GM21786 (cell line): ENCODE measurements at regions not wholly inside any gene's neighbourhood (a gene's known extent, or its start where the extent isn't known, plus 50 kb on each side); places are given as distances from the start of the nearest gene placed in this dataset.
A peak's percentile ranks its signal among the peaks of the same experiment; 100 is the strongest.

ENCODE experiments used
- ATAC-seq: cut with Tn5 transposase; IDR thresholded peaks from one replicate; pipeline ENCODE4 v1.9.1; 2021; ENCODE audit not compliant: unreplicated experiment

- no peak for ATAC-seq
Observed at GRCh38 chr2:156165742-156166141, 166.8 kb downstream of the NR4A2 start.

DNA sequence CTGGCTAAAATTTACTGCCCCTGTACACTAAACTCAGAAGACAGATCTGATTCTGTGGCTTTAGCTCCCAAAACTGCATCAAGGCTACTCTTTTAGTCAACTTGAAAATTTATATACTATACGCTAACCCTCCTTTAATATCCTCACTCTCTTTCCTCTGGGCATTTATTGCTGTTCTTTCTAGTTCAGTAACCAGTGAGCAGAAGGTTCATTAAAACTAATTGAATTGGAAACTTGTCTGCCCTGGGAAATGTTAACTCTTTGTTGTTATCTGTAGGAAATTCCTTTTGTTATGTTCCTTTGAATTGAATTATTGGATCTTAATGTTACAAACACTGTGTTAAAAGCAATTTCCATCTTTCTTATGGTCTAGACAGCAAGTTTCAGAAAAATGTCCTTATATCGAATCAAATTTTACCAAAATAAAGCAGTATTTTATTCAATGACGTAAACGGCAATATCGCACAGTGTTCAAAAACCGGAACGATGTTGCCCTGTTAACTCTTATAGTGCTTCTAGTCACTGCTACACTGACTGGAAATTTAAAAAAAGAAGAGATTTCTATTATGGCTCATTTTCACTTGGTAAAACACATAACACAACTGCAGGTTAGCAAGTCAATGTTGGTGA is 168.3 kb downstream of the NR4A2 start:
- ATAC-seq, result no peak

DNA sequence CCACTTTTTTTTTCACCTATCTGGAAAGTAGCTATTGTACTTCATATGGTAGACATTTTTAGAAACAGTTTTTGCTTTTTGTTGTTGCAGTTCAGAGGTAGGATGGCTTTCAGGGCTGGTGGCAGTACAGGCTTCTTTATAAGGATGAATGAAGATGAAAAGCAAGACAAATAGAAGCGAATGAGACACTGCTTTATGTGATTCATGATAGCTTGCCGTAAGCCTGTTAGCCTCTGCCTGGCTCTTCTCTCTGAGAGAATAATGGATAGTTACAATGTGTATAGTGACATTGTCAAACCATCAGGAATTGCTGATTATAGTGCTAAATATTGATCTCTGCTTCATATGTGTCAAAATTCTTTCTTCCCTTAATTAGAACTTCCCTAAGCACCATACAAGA is 173.7 kb downstream of the NR4A2 start:
- ATAC-seq, result no peak

- no peak for ATAC-seq
Observed at GRCh38 chr2:156157670-156158069, 174.9 kb downstream of the NR4A2 start.

- ATAC-seq, result no peak
Observed at GRCh38 chr2:156156580-156156979, 175.9 kb downstream of the NR4A2 start.

DNA sequence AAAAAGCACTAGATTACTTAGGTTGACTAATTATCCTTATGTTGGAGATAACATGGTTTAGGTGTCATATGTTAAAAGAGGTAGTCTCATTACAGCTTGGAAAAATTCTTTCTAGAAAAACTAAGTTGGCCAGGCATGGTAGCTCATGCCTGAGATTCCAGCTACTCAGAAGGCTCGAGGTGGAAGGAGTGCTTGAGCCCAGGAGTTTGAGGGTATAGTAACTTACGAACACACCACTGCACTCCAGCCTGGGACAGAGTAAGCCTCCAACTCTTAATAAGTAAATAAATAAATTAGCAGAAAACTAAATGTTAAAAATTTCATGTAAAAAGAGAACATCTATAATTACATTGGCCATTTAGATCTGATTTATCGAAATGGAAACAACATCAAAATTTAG is 177.2 kb downstream of the NR4A2 start:
- ATAC-seq, result no peak

DNA sequence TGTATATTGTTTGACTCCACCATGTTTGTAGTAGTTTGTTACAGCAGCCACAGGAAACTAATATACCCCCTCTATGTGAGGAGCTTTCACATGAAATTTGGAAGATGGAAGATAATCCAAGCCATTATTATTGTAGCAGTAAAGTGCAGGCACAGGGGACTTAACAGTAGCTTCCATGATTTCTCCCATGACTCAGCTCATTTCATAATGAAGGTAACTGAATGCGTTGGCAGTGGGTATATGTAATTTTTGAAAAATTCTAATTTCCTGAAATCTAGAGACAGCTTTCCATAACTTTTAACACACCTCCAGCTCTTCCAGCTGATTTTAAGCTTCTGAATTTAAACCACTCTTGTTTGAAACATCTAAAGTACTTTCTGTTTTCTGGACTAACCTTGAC is 181.2 kb downstream of the NR4A2 start:
- no peak for ATAC-seq

DNA sequence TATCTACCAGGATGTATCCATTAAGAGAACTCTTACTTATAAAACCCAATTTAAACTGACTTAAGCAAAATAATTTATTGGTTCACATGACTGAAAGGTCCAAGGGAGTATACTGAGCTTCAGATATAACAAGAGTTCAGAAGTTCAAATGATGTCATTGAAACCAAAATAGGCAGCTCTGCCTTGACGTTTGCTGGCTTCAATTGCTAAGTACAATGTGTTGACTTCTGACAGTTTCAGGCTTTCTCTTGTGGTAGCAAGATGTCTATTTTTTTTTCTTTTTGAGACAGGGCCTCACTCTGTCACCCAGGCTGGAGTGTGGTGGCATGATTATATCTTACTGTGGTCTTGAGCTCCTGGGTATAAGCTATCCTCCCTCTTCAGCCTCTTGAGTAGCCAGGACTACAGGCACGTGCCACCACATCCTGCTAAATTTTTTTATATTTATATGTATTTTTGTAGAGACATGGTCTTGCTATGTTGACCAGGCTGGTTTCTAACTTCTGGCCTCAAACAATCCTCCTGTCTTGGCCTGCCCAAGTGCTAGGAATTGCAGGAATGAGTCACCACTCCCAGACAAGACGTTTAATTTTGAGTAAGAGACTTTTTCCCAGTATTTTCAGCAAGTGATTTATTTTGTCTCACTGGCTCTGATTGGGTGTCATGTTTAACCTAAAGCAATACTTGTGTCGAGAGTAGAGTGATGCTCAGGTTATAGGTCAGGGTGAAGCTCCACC is 184.8 kb downstream of the NR4A2 start:
- peak; percentile 91 for ATAC-seq

DNA sequence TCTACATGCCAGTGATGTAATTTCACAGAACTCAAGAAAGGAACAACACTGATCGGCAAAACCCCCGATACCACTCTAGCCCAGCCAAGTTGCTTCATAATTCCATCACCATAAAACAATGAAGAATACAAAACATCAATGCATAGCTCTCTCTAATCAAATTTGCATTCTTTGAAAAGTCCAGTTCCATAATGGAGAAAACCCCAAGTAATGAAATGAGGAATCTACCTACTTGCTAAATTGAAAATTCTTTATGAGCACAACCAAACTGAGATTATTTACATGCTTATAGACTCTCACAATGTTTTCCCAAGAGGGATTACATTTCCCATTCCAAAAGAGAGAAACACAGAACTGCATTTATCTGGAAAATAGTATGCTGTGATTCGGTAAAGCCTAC is 186.5 kb downstream of the NR4A2 start:
- ATAC-seq, result no peak

DNA sequence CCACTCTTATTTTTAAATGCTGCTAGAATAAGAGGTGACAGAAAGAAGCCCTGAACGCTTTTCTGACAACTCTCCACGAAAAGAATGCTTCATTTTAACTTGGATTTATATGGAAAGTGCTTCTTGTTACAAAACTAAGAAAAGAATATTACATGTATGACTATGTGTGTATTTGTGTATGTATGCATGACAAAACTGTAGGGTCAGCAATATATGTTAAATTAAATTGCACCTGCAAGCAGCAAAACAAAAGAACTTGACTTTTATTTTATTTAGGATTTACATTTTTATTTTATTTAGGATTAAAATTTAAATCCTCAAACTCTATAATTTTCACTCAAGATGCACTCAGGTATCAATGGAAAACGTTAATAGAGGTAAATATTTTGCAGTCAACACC is 187.1 kb downstream of the NR4A2 start:
- ATAC-seq, result no peak

DNA sequence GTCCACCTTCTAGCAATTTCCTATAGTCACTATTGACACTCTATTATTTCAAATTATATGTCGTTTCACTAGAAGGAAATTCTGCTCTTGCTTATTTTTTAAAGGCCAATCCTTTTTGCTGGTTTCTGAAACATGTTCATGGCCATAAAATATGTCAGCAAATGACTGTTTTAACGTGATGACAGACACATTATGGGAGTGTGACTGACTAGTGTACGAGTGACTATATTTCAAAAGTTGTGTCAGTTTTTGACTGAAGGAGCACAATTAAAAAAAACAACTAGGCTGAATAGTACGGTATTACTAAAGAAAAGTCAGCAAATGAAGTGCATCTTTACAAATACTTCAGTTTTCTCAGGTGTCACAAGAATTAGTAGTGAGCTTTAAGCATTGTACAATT is 196.0 kb downstream of the NR4A2 start:
- no peak for ATAC-seq

GRCh38 chr2:156134887-156135286 is 197.6 kb downstream of the NR4A2 start:
- ATAC-seq, result no peak

GRCh38 chr2:156132941-156133340 is 199.6 kb downstream of the NR4A2 start:
- ATAC-seq, result no peak

GRCh38 chr2:156132130-156132529 is 200.4 kb downstream of the NR4A2 start:
- ATAC-seq, result no peak

DNA sequence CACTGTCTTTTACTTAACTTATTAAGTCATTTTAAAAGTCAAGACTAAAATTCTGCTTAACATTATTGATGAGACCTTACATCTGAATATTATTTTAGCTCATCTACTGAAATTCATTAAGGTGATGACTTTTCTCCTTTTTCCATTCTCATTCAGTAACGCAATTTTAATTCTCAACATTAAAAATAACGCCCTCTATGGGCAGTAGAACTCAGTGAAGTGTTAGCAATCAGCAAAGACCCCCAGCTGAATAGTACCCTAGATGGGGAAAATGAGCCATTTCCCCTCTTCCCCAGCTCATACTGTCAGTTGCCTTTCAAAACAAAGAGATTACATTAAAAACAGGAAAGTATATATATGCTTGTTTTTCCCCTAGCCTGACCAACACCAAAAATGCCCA is 203.3 kb downstream of the NR4A2 start:
- ATAC-seq, result no peak

DNA sequence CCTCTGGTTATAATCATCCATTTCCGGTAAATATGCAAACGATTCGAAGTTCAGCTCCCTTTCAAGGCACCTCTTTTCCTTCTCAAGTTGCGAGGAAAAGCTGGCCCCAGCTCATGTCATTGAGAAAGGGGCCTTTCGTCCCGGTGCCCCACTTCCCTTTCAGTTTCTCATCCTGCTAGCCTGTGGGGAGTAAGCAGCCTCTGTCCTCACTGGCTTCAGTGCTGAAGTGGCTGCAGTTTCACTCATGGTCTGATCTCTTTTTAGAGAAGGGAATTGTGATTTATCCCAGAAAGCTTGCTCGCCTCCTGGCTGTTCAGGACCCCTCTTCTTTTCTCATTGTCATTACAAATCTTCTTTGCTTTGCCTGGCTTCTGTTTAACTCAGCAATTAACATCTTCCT is 207.5 kb downstream of the NR4A2 start:
- ATAC-seq, result no peak

GRCh38 chr2:156124458-156124857 is 208.1 kb downstream of the NR4A2 start:
- no peak for ATAC-seq

DNA sequence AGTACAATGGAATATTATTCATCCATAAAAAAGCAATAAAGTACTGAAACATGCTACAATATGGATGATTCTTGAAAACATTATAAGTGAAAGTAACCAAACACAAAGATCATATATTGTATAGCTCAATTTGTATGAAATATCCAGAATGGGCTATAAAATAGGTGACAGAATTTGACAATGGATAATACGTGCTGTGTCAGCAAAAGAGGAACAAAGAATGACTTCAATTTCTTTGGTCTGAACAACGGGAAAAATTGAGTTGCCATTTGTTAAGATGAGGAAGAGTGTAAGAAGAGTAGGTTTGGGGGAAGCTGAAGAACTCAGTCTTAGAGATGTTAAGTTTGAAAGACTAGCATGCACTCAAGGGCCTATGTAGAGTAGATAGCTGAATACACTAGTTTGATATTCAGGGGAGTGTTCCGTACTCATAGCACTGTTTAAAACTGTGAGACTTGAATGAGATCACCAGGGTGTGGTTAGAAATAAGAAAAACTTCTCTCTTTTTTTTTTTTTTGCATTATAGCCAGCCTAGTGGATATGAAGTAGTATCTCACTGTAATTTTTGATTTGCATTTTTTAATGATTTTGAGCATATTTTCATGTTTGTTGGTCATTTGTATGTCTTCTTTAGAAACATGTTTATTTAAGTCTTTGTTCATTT is 213.6 kb downstream of the NR4A2 start:
- ATAC-seq, result no peak

- ATAC-seq, result no peak
Observed at GRCh38 chr2:156116113-156116512, 216.4 kb downstream of the NR4A2 start.

DNA sequence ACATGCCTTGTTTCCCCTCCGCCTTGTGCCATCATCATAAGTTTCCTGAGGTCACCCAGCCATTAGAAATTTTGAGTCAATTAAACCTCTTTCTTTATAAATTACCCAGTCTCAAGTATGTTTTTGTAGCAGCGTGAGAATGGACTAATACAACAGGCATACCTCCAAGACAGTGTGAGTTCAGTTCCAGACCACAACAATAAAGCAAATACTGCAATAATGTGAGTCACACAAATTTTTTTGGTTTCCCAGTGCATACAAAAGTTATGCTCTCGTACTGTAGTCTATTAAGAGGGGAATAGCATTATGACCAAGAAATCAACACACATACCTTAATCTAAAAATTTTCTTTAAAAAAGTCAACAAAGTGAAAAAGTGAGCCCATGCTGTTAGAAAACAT is 217.2 kb downstream of the NR4A2 start:
- ATAC-seq, result no peak

GRCh38 chr2:156112323-156112722 is 220.2 kb downstream of the NR4A2 start:
- ATAC-seq, result no peak

- peak; percentile 98 for ATAC-seq
Observed at GRCh38 chr2:156110890-156111289, 221.6 kb downstream of the NR4A2 start.
